WTC11 (cell line): ENCODE measurements at regions not wholly inside any gene's neighbourhood (a gene's known extent, or its start where the extent isn't known, plus 50 kb on each side); places are given as distances from the start of the nearest gene placed in this dataset.

Source experiments
- HMGA2 ChIP-seq: fragments of 250-450 bp; sonication (Bioruptor Pico); IDR thresholded peaks from 2 replicates; pipeline ENCODE4 v1.4.0; 2021; ENCODE audit warnings: mild to moderate bottlenecking, moderate library complexity
- IRF2 ChIP-seq: sonication (generic); formaldehyde crosslinking; IDR thresholded peaks from 2 replicates; pipeline ENCODE4 v1.8.0; 2022; ENCODE audit warnings: low read depth, missing genetic modification reagents, borderline replicate concordance
- SMAD3 ChIP-seq: sonication (generic); formaldehyde crosslinking; IDR thresholded peaks from 2 replicates; pipeline ENCODE4 v1.8.0; 2022; ENCODE audit warnings: missing genetic modification reagents, mild to moderate bottlenecking, borderline replicate concordance
- SP1 ChIP-seq: sonication (generic); formaldehyde crosslinking; conservative IDR thresholded peaks from 2 replicates; pipeline ENCODE4 v1.8.1; 2022; ENCODE audit warnings: missing genetic modification reagents
- ZNF138 ChIP-seq: sonication (generic); formaldehyde crosslinking; conservative IDR thresholded peaks from 2 replicates; pipeline ENCODE4 v1.8.1; 2022; ENCODE audit warnings: mild to moderate bottlenecking, moderate library complexity, missing genetic modification reagents
- ZNF232 ChIP-seq: sonication (generic); formaldehyde crosslinking; IDR thresholded peaks from 2 replicates; pipeline ENCODE4 v1.8.0; 2022; ENCODE audit warnings: mild to moderate bottlenecking, missing genetic modification reagents
- TF ChIP-seq, protein P1 (sequence below): fragments of 250-450 bp; sonication (Bioruptor Pico); IDR thresholded peaks from 2 replicates; pipeline ENCODE4 v1.9.0; 2021; ENCODE audit warnings: mild to moderate bottlenecking
- TF ChIP-seq, protein P2 (sequence below): sonication (generic); formaldehyde crosslinking; IDR thresholded peaks from 2 replicates; pipeline ENCODE4 v1.8.1; 2022; ENCODE audit warnings: low read depth, mild to moderate bottlenecking, moderate library complexity, missing genetic modification reagents, borderline replicate concordance
- TF ChIP-seq, protein P3 (sequence below): sonication (generic); formaldehyde crosslinking; IDR thresholded peaks from 2 replicates; pipeline ENCODE4 v1.8.1; 2023; ENCODE audit warnings: mild to moderate bottlenecking, missing genetic modification reagents
- TF ChIP-seq, protein P4 (sequence below): sonication (generic); formaldehyde crosslinking; IDR thresholded peaks from 2 replicates; pipeline ENCODE4 v1.8.1; 2023; ENCODE audit warnings: mild to moderate bottlenecking, missing genetic modification reagents, moderate library complexity
- TF ChIP-seq, protein P5 (sequence below): sonication (generic); formaldehyde crosslinking; IDR thresholded peaks from 2 replicates; pipeline ENCODE4 v1.8.0; 2022; ENCODE audit warnings: missing genetic modification reagents
- TF ChIP-seq, protein P6 (sequence below): fragments of 250-450 bp; sonication (Bioruptor Pico); IDR thresholded peaks from 2 replicates; pipeline ENCODE4 v1.9.0; 2021; ENCODE audit warnings: mild to moderate bottlenecking, borderline replicate concordance

DNA sequence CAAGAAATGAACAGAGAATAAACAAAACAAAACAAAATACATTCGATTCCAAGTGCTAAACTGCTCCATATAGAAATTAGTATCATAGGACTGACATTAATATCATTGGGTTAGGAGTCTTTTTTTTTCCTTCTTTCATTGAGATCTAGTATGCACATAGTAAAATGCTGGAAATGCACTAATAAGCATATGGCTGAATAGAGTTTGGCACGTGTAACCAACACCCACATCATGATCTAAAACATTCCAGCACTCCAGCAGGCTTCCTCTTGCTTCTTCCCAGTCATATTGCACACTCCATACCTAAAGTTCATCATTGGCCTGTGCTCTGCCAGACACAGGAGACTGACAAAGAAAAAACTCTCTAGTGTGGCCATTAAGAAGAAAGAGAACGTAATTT lies 117.5 kb downstream of the POU4F1 start (continued):
- TF ChIP-seq, protein P1, sequence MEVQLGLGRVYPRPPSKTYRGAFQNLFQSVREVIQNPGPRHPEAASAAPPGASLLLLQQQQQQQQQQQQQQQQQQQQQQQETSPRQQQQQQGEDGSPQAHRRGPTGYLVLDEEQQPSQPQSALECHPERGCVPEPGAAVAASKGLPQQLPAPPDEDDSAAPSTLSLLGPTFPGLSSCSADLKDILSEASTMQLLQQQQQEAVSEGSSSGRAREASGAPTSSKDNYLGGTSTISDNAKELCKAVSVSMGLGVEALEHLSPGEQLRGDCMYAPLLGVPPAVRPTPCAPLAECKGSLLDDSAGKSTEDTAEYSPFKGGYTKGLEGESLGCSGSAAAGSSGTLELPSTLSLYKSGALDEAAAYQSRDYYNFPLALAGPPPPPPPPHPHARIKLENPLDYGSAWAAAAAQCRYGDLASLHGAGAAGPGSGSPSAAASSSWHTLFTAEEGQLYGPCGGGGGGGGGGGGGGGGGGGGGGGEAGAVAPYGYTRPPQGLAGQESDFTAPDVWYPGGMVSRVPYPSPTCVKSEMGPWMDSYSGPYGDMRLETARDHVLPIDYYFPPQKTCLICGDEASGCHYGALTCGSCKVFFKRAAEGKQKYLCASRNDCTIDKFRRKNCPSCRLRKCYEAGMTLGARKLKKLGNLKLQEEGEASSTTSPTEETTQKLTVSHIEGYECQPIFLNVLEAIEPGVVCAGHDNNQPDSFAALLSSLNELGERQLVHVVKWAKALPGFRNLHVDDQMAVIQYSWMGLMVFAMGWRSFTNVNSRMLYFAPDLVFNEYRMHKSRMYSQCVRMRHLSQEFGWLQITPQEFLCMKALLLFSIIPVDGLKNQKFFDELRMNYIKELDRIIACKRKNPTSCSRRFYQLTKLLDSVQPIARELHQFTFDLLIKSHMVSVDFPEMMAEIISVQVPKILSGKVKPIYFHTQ (CRISPR knock-in tag): no peak
- TF ChIP-seq, protein P2, sequence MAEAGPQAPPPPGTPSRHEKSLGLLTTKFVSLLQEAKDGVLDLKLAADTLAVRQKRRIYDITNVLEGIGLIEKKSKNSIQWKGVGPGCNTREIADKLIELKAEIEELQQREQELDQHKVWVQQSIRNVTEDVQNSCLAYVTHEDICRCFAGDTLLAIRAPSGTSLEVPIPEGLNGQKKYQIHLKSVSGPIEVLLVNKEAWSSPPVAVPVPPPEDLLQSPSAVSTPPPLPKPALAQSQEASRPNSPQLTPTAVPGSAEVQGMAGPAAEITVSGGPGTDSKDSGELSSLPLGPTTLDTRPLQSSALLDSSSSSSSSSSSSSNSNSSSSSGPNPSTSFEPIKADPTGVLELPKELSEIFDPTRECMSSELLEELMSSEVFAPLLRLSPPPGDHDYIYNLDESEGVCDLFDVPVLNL (CRISPR knock-in tag): no peak
- TF ChIP-seq SP1 (CRISPR knock-in tag): no peak
- no peak for TF ChIP-seq HMGA2
- TF ChIP-seq, protein P3, sequence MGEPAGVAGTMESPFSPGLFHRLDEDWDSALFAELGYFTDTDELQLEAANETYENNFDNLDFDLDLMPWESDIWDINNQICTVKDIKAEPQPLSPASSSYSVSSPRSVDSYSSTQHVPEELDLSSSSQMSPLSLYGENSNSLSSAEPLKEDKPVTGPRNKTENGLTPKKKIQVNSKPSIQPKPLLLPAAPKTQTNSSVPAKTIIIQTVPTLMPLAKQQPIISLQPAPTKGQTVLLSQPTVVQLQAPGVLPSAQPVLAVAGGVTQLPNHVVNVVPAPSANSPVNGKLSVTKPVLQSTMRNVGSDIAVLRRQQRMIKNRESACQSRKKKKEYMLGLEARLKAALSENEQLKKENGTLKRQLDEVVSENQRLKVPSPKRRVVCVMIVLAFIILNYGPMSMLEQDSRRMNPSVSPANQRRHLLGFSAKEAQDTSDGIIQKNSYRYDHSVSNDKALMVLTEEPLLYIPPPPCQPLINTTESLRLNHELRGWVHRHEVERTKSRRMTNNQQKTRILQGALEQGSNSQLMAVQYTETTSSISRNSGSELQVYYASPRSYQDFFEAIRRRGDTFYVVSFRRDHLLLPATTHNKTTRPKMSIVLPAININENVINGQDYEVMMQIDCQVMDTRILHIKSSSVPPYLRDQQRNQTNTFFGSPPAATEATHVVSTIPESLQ (CRISPR knock-in tag): no peak
- TF ChIP-seq, protein P4, sequence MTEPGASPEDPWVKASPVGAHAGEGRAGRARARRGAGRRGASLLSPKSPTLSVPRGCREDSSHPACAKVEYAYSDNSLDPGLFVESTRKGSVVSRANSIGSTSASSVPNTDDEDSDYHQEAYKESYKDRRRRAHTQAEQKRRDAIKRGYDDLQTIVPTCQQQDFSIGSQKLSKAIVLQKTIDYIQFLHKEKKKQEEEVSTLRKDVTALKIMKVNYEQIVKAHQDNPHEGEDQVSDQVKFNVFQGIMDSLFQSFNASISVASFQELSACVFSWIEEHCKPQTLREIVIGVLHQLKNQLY (CRISPR knock-in tag): no peak
- TF ChIP-seq ZNF232 (CRISPR knock-in tag): no peak
- TF ChIP-seq, protein P5, sequence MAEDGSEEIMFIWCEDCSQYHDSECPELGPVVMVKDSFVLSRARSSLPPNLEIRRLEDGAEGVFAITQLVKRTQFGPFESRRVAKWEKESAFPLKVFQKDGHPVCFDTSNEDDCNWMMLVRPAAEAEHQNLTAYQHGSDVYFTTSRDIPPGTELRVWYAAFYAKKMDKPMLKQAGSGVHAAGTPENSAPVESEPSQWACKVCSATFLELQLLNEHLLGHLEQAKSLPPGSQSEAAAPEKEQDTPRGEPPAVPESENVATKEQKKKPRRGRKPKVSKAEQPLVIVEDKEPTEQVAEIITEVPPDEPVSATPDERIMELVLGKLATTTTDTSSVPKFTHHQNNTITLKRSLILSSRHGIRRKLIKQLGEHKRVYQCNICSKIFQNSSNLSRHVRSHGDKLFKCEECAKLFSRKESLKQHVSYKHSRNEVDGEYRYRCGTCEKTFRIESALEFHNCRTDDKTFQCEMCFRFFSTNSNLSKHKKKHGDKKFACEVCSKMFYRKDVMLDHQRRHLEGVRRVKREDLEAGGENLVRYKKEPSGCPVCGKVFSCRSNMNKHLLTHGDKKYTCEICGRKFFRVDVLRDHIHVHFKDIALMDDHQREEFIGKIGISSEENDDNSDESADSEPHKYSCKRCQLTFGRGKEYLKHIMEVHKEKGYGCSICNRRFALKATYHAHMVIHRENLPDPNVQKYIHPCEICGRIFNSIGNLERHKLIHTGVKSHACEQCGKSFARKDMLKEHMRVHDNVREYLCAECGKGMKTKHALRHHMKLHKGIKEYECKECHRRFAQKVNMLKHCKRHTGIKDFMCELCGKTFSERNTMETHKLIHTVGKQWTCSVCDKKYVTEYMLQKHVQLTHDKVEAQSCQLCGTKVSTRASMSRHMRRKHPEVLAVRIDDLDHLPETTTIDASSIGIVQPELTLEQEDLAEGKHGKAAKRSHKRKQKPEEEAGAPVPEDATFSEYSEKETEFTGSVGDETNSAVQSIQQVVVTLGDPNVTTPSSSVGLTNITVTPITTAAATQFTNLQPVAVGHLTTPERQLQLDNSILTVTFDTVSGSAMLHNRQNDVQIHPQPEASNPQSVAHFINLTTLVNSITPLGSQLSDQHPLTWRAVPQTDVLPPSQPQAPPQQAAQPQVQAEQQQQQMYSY (CRISPR knock-in tag): no peak
- TF ChIP-seq IRF2: no peak
- TF ChIP-seq, protein P6, sequence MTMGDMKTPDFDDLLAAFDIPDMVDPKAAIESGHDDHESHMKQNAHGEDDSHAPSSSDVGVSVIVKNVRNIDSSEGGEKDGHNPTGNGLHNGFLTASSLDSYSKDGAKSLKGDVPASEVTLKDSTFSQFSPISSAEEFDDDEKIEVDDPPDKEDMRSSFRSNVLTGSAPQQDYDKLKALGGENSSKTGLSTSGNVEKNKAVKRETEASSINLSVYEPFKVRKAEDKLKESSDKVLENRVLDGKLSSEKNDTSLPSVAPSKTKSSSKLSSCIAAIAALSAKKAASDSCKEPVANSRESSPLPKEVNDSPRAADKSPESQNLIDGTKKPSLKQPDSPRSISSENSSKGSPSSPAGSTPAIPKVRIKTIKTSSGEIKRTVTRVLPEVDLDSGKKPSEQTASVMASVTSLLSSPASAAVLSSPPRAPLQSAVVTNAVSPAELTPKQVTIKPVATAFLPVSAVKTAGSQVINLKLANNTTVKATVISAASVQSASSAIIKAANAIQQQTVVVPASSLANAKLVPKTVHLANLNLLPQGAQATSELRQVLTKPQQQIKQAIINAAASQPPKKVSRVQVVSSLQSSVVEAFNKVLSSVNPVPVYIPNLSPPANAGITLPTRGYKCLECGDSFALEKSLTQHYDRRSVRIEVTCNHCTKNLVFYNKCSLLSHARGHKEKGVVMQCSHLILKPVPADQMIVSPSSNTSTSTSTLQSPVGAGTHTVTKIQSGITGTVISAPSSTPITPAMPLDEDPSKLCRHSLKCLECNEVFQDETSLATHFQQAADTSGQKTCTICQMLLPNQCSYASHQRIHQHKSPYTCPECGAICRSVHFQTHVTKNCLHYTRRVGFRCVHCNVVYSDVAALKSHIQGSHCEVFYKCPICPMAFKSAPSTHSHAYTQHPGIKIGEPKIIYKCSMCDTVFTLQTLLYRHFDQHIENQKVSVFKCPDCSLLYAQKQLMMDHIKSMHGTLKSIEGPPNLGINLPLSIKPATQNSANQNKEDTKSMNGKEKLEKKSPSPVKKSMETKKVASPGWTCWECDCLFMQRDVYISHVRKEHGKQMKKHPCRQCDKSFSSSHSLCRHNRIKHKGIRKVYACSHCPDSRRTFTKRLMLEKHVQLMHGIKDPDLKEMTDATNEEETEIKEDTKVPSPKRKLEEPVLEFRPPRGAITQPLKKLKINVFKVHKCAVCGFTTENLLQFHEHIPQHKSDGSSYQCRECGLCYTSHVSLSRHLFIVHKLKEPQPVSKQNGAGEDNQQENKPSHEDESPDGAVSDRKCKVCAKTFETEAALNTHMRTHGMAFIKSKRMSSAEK (CRISPR knock-in tag): no peak
- TF ChIP-seq ZNF138 (CRISPR knock-in tag): no peak
- TF ChIP-seq SMAD3: no peak
